Motor neuron (in vitro differentiated cells): ENCODE measurements at regions not wholly inside any gene's neighbourhood (a gene's known extent, or its start where the extent isn't known, plus 50 kb on each side); places are given as distances from the start of the nearest gene placed in this dataset.
A peak's percentile ranks its signal among the peaks of the same experiment; 100 is the strongest.

Source experiments
- ATAC-seq, 8 experiments: fragments of 200-7000 bp; cut with Tn5 transposase; replicated peaks in 6 of 8; 2 replicates each; pipeline ENCODE4 v1.8.0; 2021; ENCODE audit warnings: mild to moderate bottlenecking in 8 of 8, moderate library complexity in 8 of 8
- H3K27ac ChIP-seq, 2 donors: fragments of 250-450 bp; sonication (Bioruptor Pico); 2 replicates each; pipeline ENCODE4 v1.9.0; 2021; ENCODE audit warnings: antibody characterized with exemption in 2 of 2, mild to moderate bottlenecking in 2 of 2, moderate library complexity in 1 of 2
- H3K4me1 ChIP-seq, 2 donors: fragments of 250-450 bp; sonication (Bioruptor Pico); replicated peaks in 1 of 2; 2 replicates each; pipeline ENCODE4 v1.6.1; 2021; ENCODE audit warnings: antibody characterized with exemption in 2 of 2, mild to moderate bottlenecking in 2 of 2, moderate library complexity in 1 of 2
- H3K4me3 ChIP-seq, 5 donors: fragments of 250-450 bp; sonication (Bioruptor Pico); 2 replicates each; pipeline ENCODE4 v1.9.0; 2021; ENCODE audit warnings: antibody characterized with exemption in 5 of 5, mild to moderate bottlenecking in 5 of 5, moderate library complexity in 4 of 5
- WGBS, 10 experiments: fragments of 450-650 bp; shearing (Covaris generic); methylation state at CpG; one replicate each; pipeline ENCODE4 v1.0.0; 2022; 5-methylcytosine and 5-hydroxymethylcytosine counted together
- in situ Hi-C, 9 experiments: fragments of 400-800 bp; cut with MboI; loops; one replicate each; pipeline ENCODE4 v1.15.0; 2021; ENCODE audit warnings: low sequenced_read_pairs in 9 of 9, low pct_unique_long_range_greater_than_20kb in 2 of 9; ENCODE audit not compliant: unreplicated experiment in 9 of 9

DNA sequence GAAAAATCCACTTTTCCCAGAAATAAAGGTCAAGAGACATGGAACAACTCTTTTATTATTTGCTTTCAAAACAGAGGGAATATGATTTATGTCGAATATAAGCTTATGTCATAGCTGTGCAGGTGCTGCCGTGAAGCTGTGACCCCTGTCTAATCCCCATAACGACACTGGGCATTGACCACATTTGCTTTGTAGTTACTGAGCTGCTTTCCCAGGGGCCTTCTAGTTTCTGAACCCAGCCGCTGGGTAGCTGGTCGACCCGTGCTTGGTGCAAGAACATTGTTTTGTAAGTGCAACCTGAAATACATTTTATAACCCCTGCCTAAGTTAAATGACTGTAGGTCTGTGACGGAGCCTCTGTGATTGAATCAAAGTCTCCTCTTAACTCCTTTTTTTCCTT, 144.9 kb upstream of the HDAC9 start:
- Histone ChIP-seq H3K4me1 (peaks cover 16 to 20% of the 10 kb centered on the region in 2 donors), H3K27ac (no peak overlapping the region), H3K4me3 (no peak overlapping the region)
- in situ Hi-C loops: loop anchor here in 7 of 9 experiments (10.0 to 25.0 kb wide), 5 partner anchors 212 to 762 kb away; partner anchors contain the start of gene TWIST1 (in 2 of the 7)
- no peak for ATAC-seq
- WGBS, 10 experiments: 56 to 100% (median 74%) methylated on average over 1 to 6 of the region's 7 CpGs

DNA sequence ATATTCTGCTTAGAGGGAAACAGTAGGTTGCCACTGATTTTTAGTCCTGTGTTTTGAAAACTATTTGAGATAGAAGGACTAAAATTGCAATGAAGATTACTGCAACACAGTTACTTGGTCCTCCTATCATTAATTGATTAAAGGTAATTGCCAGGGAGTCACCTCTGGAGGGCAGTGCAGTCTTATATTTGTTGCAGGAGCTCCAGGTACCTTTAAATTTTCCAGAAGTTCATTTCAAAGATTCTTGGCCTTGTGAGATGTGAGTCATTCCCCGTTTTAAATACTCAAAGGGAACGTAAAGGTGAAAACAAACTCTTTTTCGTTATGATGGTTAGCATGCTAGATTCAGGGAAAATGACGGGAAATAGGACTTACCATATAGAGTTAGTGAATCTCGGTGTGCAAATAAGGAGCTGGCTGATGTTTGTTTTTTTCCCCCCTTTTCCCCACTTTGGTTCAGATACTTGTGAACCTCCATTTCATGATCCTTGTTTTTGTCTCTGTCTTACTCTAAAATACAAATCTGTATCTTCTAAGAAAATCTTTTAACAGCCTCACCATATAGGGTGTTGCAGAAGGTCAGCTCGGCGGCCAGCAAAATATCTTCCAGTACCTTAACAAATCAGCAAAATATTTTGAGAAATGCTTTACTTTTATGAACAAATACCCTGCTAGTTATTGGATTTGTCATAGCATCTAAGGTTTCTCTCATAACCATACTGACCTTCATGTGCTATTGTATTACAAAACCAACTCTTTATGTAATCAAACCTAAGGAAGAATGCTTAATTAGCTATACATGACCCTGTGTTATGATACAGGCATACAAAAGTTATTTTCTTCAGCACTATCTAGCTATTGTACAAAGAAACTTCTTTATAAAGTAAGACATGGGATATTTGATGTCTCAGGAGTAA, 143.0 kb upstream of the HDAC9 start:
- Histone ChIP-seq H3K4me3 (no peak overlapping the region), H3K27ac (no peak overlapping the region), H3K4me1 (peaks cover 16 to 20% of the 10 kb centered on the region in 2 donors)
- ATAC-seq: peak; percentile 50 to 75 (median 64)
- WGBS, 10 experiments: 13 to 100% (median 50%) methylated on average over 2 to 7 of the region's 7 CpGs
- in situ Hi-C loops: loop anchor here in 7 of 9 experiments (10.0 to 25.0 kb wide), 5 partner anchors 210 to 760 kb away; partner anchors contain the start of gene TWIST1 (in 2 of the 7)

DNA sequence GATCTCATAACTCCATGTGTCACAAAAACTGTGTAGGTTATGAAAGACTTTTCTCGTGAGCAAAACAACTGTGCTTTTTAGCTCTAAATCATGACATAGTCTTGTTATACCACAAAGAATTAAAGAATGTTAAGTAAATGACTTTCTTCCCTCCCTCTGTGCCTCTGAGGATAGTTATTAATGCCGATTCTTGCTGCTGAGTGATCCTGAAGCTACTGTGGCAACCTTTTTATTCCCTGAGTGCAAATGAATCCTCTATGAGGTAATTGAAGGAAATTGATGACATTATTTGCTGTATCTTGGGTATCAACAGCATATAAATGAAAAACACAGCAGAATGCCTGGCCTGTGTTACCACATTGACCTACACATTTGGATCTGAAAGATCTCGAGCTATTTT, 142.2 kb upstream of the HDAC9 start:
- Histone ChIP-seq H3K27ac (no peak overlapping the region), H3K4me3 (no peak overlapping the region), H3K4me1 (peaks cover 16 to 20% of the 10 kb centered on the region in 2 donors)
- ATAC-seq: peak in 4 of 8 experiments; percentile 21 to 76 (median 54)
- in situ Hi-C loops: loop anchor here in 7 of 9 experiments (10.0 to 25.0 kb wide), 5 partner anchors 209 to 759 kb away; partner anchors contain the start of gene TWIST1 (in 2 of the 7)
- WGBS, 10 experiments: 30 to 94% (median 61%) methylated on average over 1 to 3 of the region's 3 CpGs; no CpG with 5 or more reads in 3 of the 10 experiments

DNA sequence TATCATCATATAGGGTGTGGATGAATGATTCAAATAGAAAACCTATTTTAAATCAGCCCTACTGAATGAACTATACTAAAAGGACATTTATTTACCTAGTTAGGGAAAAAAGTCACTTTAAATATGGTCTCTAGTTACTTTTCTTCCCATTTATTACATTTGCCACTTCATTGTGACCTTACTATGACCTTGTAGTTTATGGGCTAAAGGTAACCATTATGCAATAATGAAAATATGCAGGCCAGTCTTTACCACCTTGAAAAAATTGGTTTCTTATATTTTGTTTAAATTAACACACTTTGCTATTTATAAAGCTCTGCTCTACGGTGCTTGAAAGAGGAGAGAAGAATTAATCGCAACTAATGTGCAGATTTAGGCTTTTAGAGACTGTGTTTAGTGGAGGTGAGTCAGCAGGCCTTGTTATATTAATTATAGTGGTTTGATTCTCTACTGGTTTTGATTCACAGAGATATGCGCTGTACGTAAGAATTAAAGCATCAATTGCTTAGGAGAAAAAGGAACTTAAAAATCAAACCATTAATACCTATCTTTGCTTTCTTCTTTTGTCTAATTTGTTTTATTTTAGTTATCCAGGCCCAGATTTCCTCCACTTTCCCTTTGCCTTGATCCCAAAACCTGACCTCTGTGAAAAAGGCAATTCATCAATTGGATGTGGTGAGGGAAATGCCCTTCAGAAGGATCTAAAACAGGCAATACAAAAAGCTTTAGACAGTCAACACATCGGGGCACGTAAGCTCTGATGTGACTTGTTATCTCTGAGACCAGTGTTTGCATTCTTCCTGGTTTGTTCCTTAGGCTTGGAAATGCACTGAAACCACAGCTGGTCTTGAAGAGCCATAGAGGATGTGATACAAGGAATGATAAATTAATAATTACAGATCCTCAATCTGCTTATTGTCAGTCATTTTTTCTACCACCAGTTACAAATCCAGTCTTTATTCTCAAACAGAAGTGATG, 141.2 kb upstream of the HDAC9 start:
- in situ Hi-C loops: loop anchor here in 7 of 9 experiments (10.0 to 25.0 kb wide), 5 partner anchors 208 to 758 kb away; partner anchors contain the start of gene TWIST1 (in 2 of the 7)
- 69 to 100% (median 87%) methylated on average over 2 to 6 of the region's 6 CpGs for WGBS, 10 experiments
- ATAC-seq: peak in 5 of 8 experiments; percentile 27 to 75 (median 37)
- Histone ChIP-seq H3K27ac (no peak overlapping the region), H3K4me1 (peaks cover 16 to 20% of the 10 kb centered on the region in 2 donors), H3K4me3 (no peak overlapping the region)

DNA sequence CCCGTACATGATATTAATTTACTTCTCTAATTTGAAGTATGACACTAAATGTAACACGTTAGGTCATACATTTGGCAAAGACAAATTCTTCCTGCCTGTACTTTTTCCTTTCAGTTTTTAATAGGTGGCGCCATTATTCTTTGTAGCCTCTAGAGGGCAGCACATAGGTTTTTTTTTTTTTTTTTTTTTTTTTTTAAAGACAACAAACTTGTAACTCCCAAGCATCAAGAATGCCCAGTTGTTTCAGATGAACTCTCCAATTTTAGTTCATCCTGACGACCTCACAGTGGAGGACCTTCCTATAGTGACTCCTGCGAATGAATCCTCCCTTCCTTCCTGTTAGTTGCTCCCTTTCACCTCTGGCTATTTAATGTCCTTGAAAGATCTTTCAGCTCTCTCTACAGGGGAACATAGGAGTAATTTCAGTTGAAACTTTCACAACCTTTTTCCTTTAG, 139.3 kb upstream of the HDAC9 start:
- in situ Hi-C loops: loop anchor here in 7 of 9 experiments (10.0 to 25.0 kb wide), 5 partner anchors 206 to 756 kb away; partner anchors contain the start of gene TWIST1 (in 2 of the 7)
- ATAC-seq: peak in 1 of 8 experiments; percentile 25
- 0 to 7% (median 3%) methylated on average over 2 to 5 of the region's 5 CpGs for WGBS, 10 experiments

DNA sequence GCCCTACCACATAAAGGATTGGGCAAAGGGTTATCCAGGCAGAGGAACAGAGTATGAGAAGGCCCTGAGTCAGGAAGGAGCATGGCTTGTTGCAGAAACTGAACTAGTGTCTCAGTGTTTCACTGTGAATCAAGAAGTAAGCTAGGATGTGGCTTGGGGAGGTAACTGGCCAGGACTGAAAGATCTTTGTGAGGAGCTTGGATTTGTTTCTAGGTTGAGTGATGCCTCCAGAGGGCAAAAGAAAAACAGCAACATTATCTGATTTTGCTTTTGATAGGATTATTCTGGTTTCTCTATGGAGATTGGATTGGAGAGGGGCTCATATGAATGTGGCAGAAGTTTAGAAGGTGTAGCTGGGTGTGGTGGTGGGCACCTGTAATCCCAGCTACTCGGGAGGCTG, 137.9 kb upstream of the HDAC9 start:
- WGBS, 10 experiments: 86 to 100% (median 100%) methylated on average over 1 of the region's 1 CpG; no CpG with 5 or more reads in 6 of the 10 experiments
- in situ Hi-C loops: loop anchor here in 7 of 9 experiments (10.0 to 25.0 kb wide), 5 partner anchors 205 to 755 kb away; partner anchors contain the start of gene TWIST1 (in 2 of the 7)

More for the DNA sequence above, 139.3 kb upstream of the HDAC9 start:
- peaks cover 16 to 20% of the 10 kb centered on the region in 2 donors for H3K4me1 ChIP-seq
- H3K4me3 ChIP-seq: no peak overlapping the region
- H3K27ac ChIP-seq: no peak overlapping the region

DNA sequence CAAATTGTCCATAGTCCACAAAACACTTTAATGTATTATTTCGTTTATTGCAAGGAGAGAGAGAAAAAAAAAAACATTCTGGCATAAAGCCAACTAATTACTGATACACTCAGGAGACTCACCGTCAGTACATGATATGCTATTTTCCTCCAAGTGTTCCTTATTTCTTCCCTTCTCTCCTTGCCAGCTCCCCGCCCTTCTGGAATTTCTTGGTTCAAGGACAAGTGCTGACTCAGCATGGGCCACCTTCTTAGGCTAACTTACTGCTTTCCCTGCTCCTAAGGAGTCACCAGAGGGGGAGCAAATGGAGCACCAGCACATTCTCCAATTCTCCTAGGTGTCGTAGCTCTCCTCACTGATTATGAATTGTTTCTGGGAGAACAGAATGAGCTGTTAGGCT, 133.8 kb upstream of the HDAC9 start:
- in situ Hi-C loops: loop anchor here in 7 of 9 experiments (25.0 kb wide), 4 partner anchors 201 to 751 kb away; partner anchors contain the start of gene TWIST1 (in 2 of the 7)
- Histone ChIP-seq H3K4me3 (no peak overlapping the region), H3K27ac (no peak overlapping the region), H3K4me1 (peaks cover 0 to 2% of the 10 kb centered on the region in 2 donors)
- peak in 5 of 8 experiments; percentile 28 to 73 (median 36) for ATAC-seq
- 17 to 90% (median 73%) methylated on average over 1 to 4 of the region's 4 CpGs for WGBS, 10 experiments

More for the DNA sequence above, 137.9 kb upstream of the HDAC9 start:
- Histone ChIP-seq H3K27ac (no peak overlapping the region), H3K4me3 (no peak overlapping the region), H3K4me1 (peaks cover 15 to 20% of the 10 kb centered on the region in 2 donors)
- ATAC-seq: peak in 2 of 8 experiments; percentile 37 to 48

DNA sequence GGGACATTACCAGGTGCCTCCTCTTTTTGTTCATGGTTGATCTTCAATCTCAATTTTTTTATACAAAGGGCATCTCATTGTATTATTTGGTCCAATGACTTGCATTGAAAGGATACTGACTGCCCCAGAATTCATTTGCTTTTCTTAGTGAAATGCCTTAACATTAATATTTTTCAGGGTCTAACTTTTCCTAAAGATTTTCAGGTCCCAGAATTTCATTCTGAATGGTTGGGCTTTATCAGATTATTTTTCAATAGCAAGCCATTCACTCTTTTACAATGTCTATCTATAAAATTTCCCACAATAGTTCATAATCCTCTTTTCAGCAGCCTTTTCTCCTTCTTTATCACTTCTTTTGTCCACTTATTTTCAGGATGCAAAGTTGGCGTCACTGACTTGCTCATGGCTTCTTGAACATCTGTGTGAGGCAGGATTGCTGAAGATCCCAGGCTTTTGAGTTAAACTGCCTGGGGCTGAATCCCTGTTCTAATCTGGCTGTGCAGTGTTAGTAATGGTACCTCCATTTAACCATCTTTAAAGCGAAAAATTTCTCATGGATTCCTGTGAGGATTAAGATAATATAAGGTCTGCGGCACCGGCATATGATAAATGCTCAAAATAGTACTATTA, 131.7 kb upstream of the HDAC9 start:
- ATAC-seq: no peak
- H3K4me1 ChIP-seq: peaks cover 0 to 2% of the 10 kb centered on the region in 2 donors
- no peak overlapping the region for H3K4me3 ChIP-seq
- no peak overlapping the region for H3K27ac ChIP-seq
- in situ Hi-C loops: loop anchor here in 7 of 9 experiments (25.0 kb wide), 4 partner anchors 198 to 748 kb away; partner anchors contain the start of gene TWIST1 (in 2 of the 7)
- WGBS, 10 experiments: 82 to 100% (median 89%) methylated on average over 3 to 4 of the region's 4 CpGs

DNA sequence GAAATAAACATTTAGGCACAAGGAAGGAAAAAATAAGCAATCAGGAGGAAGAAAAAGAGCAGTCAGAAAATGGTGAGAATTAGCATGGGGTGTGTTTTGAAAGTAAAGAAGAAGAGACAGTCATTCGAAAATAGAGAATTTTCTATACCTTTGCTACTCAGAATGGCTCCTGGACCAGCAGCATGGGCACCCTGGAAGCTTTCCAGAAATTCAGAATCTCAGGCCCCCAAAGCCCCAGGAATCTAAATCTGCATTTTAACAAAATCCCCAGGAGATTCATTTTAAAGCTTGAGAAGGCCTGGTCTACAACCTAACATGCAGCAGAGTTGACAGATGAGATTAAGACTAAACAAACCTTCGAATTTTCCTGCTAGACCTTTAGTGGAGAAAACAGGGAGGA, 131.2 kb upstream of the HDAC9 start:
- in situ Hi-C loops: loop anchor here in 7 of 9 experiments (25.0 kb wide), 4 partner anchors 198 to 748 kb away; partner anchors contain the start of gene TWIST1 (in 2 of the 7)
- no peak overlapping the region for H3K27ac ChIP-seq
- H3K4me1 ChIP-seq: peaks cover 0 to 2% of the 10 kb centered on the region in 2 donors
- no peak overlapping the region for H3K4me3 ChIP-seq
- no peak for ATAC-seq
- 46 to 100% (median 74%) methylated on average over 1 to 2 of the region's 2 CpGs; no CpG with 5 or more reads in 2 of the 10 experiments for WGBS, 10 experiments

DNA sequence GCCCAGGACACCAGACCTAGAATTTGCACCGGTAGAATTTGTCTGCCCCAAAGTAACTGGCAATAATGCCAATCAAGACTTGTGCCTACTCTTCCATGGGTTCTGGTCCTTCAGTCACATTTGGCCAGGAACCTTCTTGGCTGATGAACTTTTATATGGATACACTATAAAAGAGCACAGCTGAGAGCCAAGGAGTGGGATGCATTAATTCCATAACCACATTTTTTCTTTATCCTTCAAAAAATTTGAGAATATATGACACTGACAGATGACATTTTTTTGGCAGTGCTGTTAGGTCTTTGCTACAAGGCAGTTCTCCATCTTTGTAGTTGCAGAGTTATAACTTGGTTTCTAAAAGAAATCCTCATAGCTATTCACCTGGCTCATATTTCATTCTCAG, 129.2 kb upstream of the HDAC9 start:
- in situ Hi-C loops: loop anchor here in 7 of 9 experiments (25.0 kb wide), 4 partner anchors 196 to 746 kb away; partner anchors contain the start of gene TWIST1 (in 2 of the 7)
- WGBS, 10 experiments: 0 to 100% (median 93%) methylated on average over 1 of the region's 1 CpG; no CpG with 5 or more reads in 4 of the 10 experiments
- H3K4me3 ChIP-seq: no peak overlapping the region
- no peak overlapping the region for H3K27ac ChIP-seq
- ATAC-seq: no peak
- peaks cover 2 to 9% of the 10 kb centered on the region in 2 donors for H3K4me1 ChIP-seq

DNA sequence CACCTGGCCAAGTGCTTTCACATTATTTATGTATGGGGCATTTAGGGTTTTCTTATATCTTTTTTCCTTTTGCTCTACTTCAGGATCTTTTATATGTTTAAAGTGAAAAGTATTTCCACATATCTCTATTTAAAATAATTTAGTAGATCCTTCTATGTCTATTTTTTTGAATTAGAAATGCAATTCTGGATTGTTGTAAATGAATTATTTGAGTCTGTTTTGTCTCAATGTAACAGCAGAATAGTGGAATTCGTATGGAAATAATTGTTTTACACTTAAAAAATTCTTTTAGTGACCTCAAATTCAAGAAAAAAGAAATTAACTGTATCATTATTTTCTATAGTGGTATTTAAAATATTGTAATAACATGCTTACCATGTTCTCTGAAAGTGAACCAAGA, 126.5 kb upstream of the HDAC9 start:
- in situ Hi-C loops: loop anchor here in 7 of 9 experiments (25.0 kb wide), 4 partner anchors 193 to 743 kb away; partner anchors contain the start of gene TWIST1 (in 2 of the 7)
- Histone ChIP-seq H3K27ac (no peak overlapping the region), H3K4me1 (peaks cover 0 to 9% of the 10 kb centered on the region in 2 donors), H3K4me3 (no peak overlapping the region)
- WGBS, 10 experiments: 20 to 100% (median 77%) methylated on average over 1 of the region's 1 CpG; no CpG with 5 or more reads in 1 of the 10 experiments
- ATAC-seq: no peak
